PC-9 (cell line): ENCODE measurements at regions not wholly inside any gene's neighbourhood (a gene's known extent, or its start where the extent isn't known, plus 50 kb on each side); places are given as distances from the start of the nearest gene placed in this dataset.

Experiments used
- BruUV-seq: library from RNA; stranded (reverse); fragments of 400-500 nt; replicated peaks from 2 replicates; lab custom pipeline; 2021; lab: Mats Ljungman, UMichigan
- CTCF ChIA-PET: fragments of 300-600 bp; sonication (Branson Sonifier 250); formaldehyde crosslinking; loops from one replicate; lab custom pipeline; 2022; ENCODE audit warnings: antibody characterized with exemption; lab: Charles Lee
- POLR2A ChIA-PET: fragments of 300-600 bp; sonication (Branson Sonifier 250); formaldehyde crosslinking; loops from one replicate; lab custom pipeline; 2022; ENCODE audit warnings: antibody characterized with exemption; ENCODE audit not compliant: unreplicated experiment; lab: Charles Lee
- DNase-seq, 2 experiments: peaks; one replicate each; pipeline versions ENCODE4 v3.0.0 to v3.0.0-alpha.2; 2015 to 2022; ENCODE audit warnings: mixed read lengths in 1 of 2
- H2AFZ ChIP-seq: fragments of 200-600 bp; sonication (generic); 2 replicates; pipeline ENCODE4 v1.8.1; 2017; ENCODE audit warnings: antibody characterized with exemption
- H3F3A ChIP-seq: fragments of 200-600 bp; sonication (generic); 2 replicates; pipeline ENCODE4 v1.8.1; 2017; ENCODE audit warnings: antibody characterized with exemption, mild to moderate bottlenecking, low read depth; ENCODE audit not compliant: insufficient read depth
- H3K27ac ChIP-seq: fragments of 200-600 bp; sonication (generic); 2 replicates; pipeline ENCODE4 v1.6.1; 2016; ENCODE audit warnings: mixed run types
- H3K27me3 ChIP-seq: fragments of 200-600 bp; sonication (generic); 2 replicates; pipeline ENCODE4 v1.6.1; 2016; ENCODE audit warnings: low read depth, mixed run types; ENCODE audit not compliant: insufficient read depth
- H3K36me3 ChIP-seq: fragments of 200-600 bp; sonication (generic); 2 replicates; pipeline ENCODE4 v1.6.1; 2016; ENCODE audit warnings: low read depth, mixed run types
- H3K4me1 ChIP-seq: fragments of 200-600 bp; sonication (generic); replicated peaks from 2 replicates; pipeline ENCODE4 v1.6.1; 2016; ENCODE audit warnings: mixed run types; ENCODE audit not compliant: insufficient read depth
- H3K4me2 ChIP-seq: fragments of 200-600 bp; sonication (generic); 2 replicates; pipeline ENCODE4 v1.6.1; 2017; ENCODE audit warnings: mixed run types
- H3K4me3 ChIP-seq: fragments of 200-600 bp; sonication (generic); 2 replicates; pipeline ENCODE4 v1.6.1; 2016; ENCODE audit warnings: mixed run types
- H3K79me2 ChIP-seq: fragments of 200-600 bp; sonication (generic); 2 replicates; pipeline ENCODE4 v1.6.1; 2017; ENCODE audit warnings: low read depth, mixed run types
- H3K9me2 ChIP-seq: fragments of 200-600 bp; sonication (generic); 2 replicates; pipeline ENCODE4 v1.8.1; 2017; ENCODE audit warnings: mild to moderate bottlenecking; ENCODE audit not compliant: insufficient read depth
- H3K9me3 ChIP-seq: fragments of 200-600 bp; sonication (generic); 2 replicates; pipeline ENCODE4 v1.8.1; 2016; ENCODE audit warnings: low read depth; ENCODE audit not compliant: insufficient read depth
- H4K20me1 ChIP-seq: fragments of 200-600 bp; sonication (generic); 2 replicates; pipeline ENCODE4 v1.8.1; 2017; ENCODE audit not compliant: insufficient read depth
- EZH2 ChIP-seq: fragments of 200-600 bp; sonication (generic); IDR thresholded peaks from 2 replicates; pipeline ENCODE4 v1.8.0; 2017; ENCODE audit warnings: antibody characterized with exemption, low read depth
- intact Hi-C: fragments of 100-400 bp; cut with micrococcal nuclease; formaldehyde crosslinking; loops from one replicate; pipeline ENCODE4 v1.10.0; 2022; ENCODE audit not compliant: unreplicated experiment
- TF ChIP-seq, protein P1 (sequence below): fragments of 200-600 bp; sonication (generic); conservative IDR thresholded peaks from 2 replicates; pipeline ENCODE4 v1.6.1; 2017; ENCODE audit warnings: mixed run types, antibody characterized with exemption, mild to moderate bottlenecking, moderate library complexity

DNA sequence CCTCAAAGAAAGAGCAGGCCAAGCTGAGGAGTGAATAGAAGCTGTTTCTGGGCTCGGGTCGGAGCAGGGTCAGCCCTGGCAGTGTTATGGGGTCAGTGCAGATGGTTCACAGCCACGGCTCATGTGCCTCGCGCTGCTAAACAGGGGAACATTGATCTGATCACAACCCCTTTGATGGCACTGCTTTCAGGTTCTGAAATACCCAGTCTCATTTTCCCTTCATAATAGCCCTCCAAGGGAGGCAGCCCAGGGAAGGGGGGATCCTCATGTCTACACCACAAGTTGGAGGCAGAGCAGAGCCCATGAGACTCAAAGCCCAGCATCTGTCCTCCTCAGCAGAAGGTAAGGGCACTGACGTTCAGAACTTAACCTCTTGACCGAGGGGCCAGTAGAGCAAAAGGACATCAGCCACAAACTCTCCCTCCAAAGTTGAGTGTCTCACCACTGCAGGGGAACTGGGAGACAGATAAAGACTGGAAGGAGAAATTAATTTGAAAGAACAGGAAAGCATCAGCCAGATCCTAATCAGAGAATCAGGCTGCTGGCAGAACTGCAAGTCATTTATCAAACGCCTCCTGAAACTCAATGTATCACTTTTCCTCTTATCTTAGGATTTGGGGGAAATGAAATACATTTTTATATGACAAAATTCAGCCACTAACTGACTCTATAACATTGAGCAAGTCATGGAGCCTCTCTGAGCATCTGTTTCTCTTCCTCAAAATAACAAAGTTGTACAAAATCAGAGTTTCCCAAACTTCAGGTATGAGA, 110.6 kb downstream of the SH3TC2 start:
- no peaks in the 10 kb centered on the region for H3K36me3 ChIP-seq
- H3K79me2 ChIP-seq: no peaks in the 10 kb centered on the region
- intact Hi-C loops: no loop called here
- H3K4me2 ChIP-seq: no peak overlapping the region
- no peaks in the 10 kb centered on the region for H3K9me2 ChIP-seq
- ChIA-PET POLR2A (no interaction called here), CTCF (no interaction called here)
- no peak for TF ChIP-seq EZH2
- TF ChIP-seq, protein P1, sequence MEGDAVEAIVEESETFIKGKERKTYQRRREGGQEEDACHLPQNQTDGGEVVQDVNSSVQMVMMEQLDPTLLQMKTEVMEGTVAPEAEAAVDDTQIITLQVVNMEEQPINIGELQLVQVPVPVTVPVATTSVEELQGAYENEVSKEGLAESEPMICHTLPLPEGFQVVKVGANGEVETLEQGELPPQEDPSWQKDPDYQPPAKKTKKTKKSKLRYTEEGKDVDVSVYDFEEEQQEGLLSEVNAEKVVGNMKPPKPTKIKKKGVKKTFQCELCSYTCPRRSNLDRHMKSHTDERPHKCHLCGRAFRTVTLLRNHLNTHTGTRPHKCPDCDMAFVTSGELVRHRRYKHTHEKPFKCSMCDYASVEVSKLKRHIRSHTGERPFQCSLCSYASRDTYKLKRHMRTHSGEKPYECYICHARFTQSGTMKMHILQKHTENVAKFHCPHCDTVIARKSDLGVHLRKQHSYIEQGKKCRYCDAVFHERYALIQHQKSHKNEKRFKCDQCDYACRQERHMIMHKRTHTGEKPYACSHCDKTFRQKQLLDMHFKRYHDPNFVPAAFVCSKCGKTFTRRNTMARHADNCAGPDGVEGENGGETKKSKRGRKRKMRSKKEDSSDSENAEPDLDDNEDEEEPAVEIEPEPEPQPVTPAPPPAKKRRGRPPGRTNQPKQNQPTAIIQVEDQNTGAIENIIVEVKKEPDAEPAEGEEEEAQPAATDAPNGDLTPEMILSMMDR: no peak
- H3K9me3 ChIP-seq: no peaks in the 10 kb centered on the region
- H2AFZ ChIP-seq: no peak overlapping the region
- H3K27ac ChIP-seq: no peak overlapping the region
- H3F3A ChIP-seq: no peaks in the 10 kb centered on the region
- DNase-seq: no peak
- no TSS peak for BruUV-seq
- no peak overlapping the region for H3K4me3 ChIP-seq
- no peaks in the 10 kb centered on the region for H4K20me1 ChIP-seq
- no peaks in the 10 kb centered on the region for H3K27me3 ChIP-seq
- H3K4me1 ChIP-seq: peaks cover 11% of the 10 kb centered on the region

DNA sequence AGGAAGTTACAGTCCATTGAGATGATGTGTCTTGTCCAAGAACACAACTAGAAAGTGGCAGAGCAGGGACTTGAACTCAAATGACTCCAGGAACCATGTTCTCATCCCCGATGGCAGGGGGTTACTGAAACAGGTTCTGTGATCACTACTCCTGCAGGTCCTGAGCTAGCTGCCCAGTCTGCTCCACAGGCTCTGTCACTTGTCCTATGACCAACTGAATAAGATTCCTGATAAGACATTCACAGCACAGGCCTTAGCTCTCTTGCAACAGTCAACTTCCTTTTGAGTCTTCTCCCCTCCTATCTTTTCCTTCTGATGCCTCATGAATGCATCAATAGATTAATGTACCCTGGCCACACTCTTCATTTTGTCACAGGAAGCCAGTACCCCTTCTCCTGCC, 109.2 kb downstream of the SH3TC2 start:
- CTCF ChIA-PET: no interaction called here
- Histone ChIP-seq H3K27ac (no peak overlapping the region), H3K4me1 (peaks cover 18% of the 10 kb centered on the region), H3K79me2 (no peaks in the 10 kb centered on the region), H2AFZ (no peak overlapping the region), H4K20me1 (no peaks in the 10 kb centered on the region), H3K4me2 (no peak overlapping the region), H3F3A (no peaks in the 10 kb centered on the region), H3K27me3 (no peaks in the 10 kb centered on the region), H3K9me3 (no peaks in the 10 kb centered on the region), H3K4me3 (no peak overlapping the region), H3K36me3 (no peaks in the 10 kb centered on the region), H3K9me2 (no peaks in the 10 kb centered on the region)
- intact Hi-C loops: no loop called here
- BruUV-seq: no TSS peak
- no peak for DNase-seq
- POLR2A ChIA-PET: interaction anchor here (0.6 kb wide), 1 partner anchor 24 kb away, joined by 3 read pairs; no protein-coding TSS in a partner anchor
- TF ChIP-seq, protein P1: no peak
- TF ChIP-seq EZH2: no peak
